H1 (cell line): ENCODE measurements at regions not wholly inside any gene's neighbourhood (a gene's known extent, or its start where the extent isn't known, plus 50 kb on each side); places are given as distances from the start of the nearest gene placed in this dataset.

Source experiments
- CTCF ChIA-PET: fragments of 300-600 bp; sonication (Branson Sonifier 250); formaldehyde crosslinking; loops from one replicate; lab custom pipeline; 2021; ENCODE audit not compliant: partially characterized antibody; lab: Charles Lee
- POLR2A ChIA-PET: fragments of 300-600 bp; sonication (Branson Sonifier 250); formaldehyde crosslinking; loops from one replicate; lab custom pipeline; 2021; ENCODE audit warnings: inconsistent platforms; ENCODE audit not compliant: partially characterized antibody; lab: Charles Lee
- DNase-seq, 2 experiments: peaks; one replicate each; pipeline versions ENCODE4 v3.0.0 to v3.0.0-alpha.2; 2010 to 2022; ENCODE audit warnings: low spot score in 2 of 2, low read depth in 1 of 2, mixed read lengths in 1 of 2
- FAIRE-seq: peaks from 2 replicates; lab custom pipeline; 2011; peaks lifted over from hg19 to GRCh38; lab: Jason Lieb, UNC
- H2AFZ ChIP-seq: 2 replicates; pipeline ENCODE4 v1.8.1; 2012; ENCODE audit warnings: low read length, inconsistent platforms
- H2AK5ac ChIP-seq: 2 replicates; pipeline ENCODE4 v1.6.1; 2013; ENCODE audit warnings: low read depth, low read length
- H2BK120ac ChIP-seq: replicated peaks from 2 replicates; pipeline ENCODE3; 2013; ENCODE audit warnings: low read depth, low read length, inconsistent platforms
- H2BK12ac ChIP-seq: 2 replicates; pipeline ENCODE4 v1.6.1; 2013; ENCODE audit warnings: low read depth, low read length
- H2BK15ac ChIP-seq: 2 replicates; pipeline ENCODE4 v1.6.1; 2013; ENCODE audit warnings: low read length
- H2BK20ac ChIP-seq: 2 replicates; pipeline ENCODE4 v1.6.1; 2013; ENCODE audit warnings: low read length
- H2BK5ac ChIP-seq: 2 replicates; pipeline ENCODE4 v1.6.1; 2013; ENCODE audit warnings: low read depth, low read length
- H3K14ac ChIP-seq: 2 replicates; pipeline ENCODE4 v1.6.1; 2013; ENCODE audit warnings: inconsistent platforms; ENCODE audit not compliant: insufficient read length
- H3K18ac ChIP-seq: 2 replicates; pipeline ENCODE4 v1.6.1; 2013; ENCODE audit warnings: low read length; ENCODE audit errors: extremely low read depth
- H3K23ac ChIP-seq: 2 replicates; pipeline ENCODE4 v1.6.1; 2013; ENCODE audit warnings: inconsistent platforms; ENCODE audit not compliant: insufficient read length
- H3K23me2 ChIP-seq: 2 replicates; pipeline ENCODE4 v1.6.1; 2013; ENCODE audit warnings: low read depth, low read length
- H3K27ac ChIP-seq: 2 replicates; pipeline ENCODE4 v1.6.1; 2011; ENCODE audit warnings: low read depth, low read length, inconsistent platforms
- H3K27me3 ChIP-seq, 4 experiments: replicated peaks in 1 of 4; 1 replicate in 1 of 4; 2 replicates in 3 of 4; pipeline versions ENCODE4 v1.6.1 to v1.8.1; 2011 to 2013; ENCODE audit warnings: low read length in 3 of 4, mild to moderate bottlenecking in 3 of 4, inconsistent platforms in 2 of 4, mixed read lengths in 2 of 4, moderate library complexity in 1 of 4; ENCODE audit not compliant: control insufficient read depth in 3 of 4, insufficient read depth in 3 of 4; ENCODE audit errors: extremely low read depth in 1 of 4
- H3K36me3 ChIP-seq, 4 experiments: 2 replicates each; pipeline versions ENCODE4 v1.6.1 to v1.8.1; 2011 to 2013; ENCODE audit warnings: mild to moderate bottlenecking in 4 of 4, low read length in 3 of 4, moderate library complexity in 2 of 4, control low read depth in 1 of 4, inconsistent platforms in 1 of 4; ENCODE audit not compliant: insufficient read depth in 4 of 4, control insufficient read depth in 2 of 4
- H3K4ac ChIP-seq: replicated peaks from 2 replicates; pipeline ENCODE3; 2013; ENCODE audit warnings: low read length, low read depth, mixed read lengths, inconsistent platforms; ENCODE audit not compliant: insufficient read length
- H3K4me1 ChIP-seq, 4 experiments: replicated peaks in 1 of 4; 1 replicate in 1 of 4; 2 replicates in 3 of 4; pipeline versions ENCODE4 v1.6.1 to v1.8.1; 2011 to 2013; ENCODE audit warnings: low read length in 3 of 4, inconsistent platforms in 2 of 4, mixed read lengths in 1 of 4; ENCODE audit not compliant: insufficient read depth in 4 of 4, control insufficient read depth in 3 of 4
- H3K4me2 ChIP-seq, 2 experiments: 2 replicates each; pipeline versions ENCODE4 v1.6.1 to v1.8.1; 2011 to 2013; ENCODE audit warnings: low read depth in 2 of 2, low read length in 2 of 2, control low read depth in 1 of 2, inconsistent platforms in 1 of 2, mild to moderate bottlenecking in 1 of 2; ENCODE audit not compliant: insufficient read depth in 1 of 2
- H3K4me3 ChIP-seq, 4 experiments: fragments of 200-600, 300-600 bp in 1 of 4; sonication (generic), shearing (Covaris generic), sonication (Bioruptor Twin) in 1 of 4; 2 replicates each; pipeline versions ENCODE4 v1.5.1 to v1.8.1; 2011 to 2016; ENCODE audit warnings: low read length in 4 of 4, low read depth in 3 of 4, control low read depth in 2 of 4, inconsistent platforms in 2 of 4, mild to moderate bottlenecking in 2 of 4, mixed read lengths in 1 of 4, moderate library complexity in 1 of 4; ENCODE audit not compliant: insufficient read depth in 2 of 4; ENCODE audit errors: extremely low read depth in 1 of 4
- H3K56ac ChIP-seq: replicated peaks from 2 replicates; pipeline ENCODE3; 2013; ENCODE audit warnings: low read depth, mild to moderate bottlenecking, mixed read lengths, low read length, inconsistent platforms; ENCODE audit not compliant: insufficient read length
- H3K79me1 ChIP-seq: 2 replicates; pipeline ENCODE4 v1.6.1; 2013; ENCODE audit warnings: low read depth, low read length, control low read depth
- H3K79me2 ChIP-seq, 2 experiments: 2 replicates each; pipeline versions ENCODE4 v1.6.1 to v1.8.1; 2012 to 2013; ENCODE audit warnings: low read length in 2 of 2, mild to moderate bottlenecking in 2 of 2, inconsistent platforms in 1 of 2; ENCODE audit not compliant: insufficient read depth in 2 of 2, control insufficient read depth in 1 of 2
- H3K9ac ChIP-seq, 4 experiments: replicated peaks in 1 of 4; 1 replicate in 1 of 4; 2 replicates in 3 of 4; pipeline versions ENCODE4 v1.6.1 to v1.8.1; 2011 to 2013; ENCODE audit warnings: low read depth in 3 of 4, low read length in 3 of 4, control low read depth in 2 of 4, mild to moderate bottlenecking in 2 of 4, moderate library complexity in 2 of 4, inconsistent platforms in 1 of 4; ENCODE audit errors: extremely low read depth in 1 of 4
- H3K9me3 ChIP-seq, 2 experiments: 2 replicates each; pipeline versions ENCODE4 v1.6.1 to v1.8.1; 2012 to 2013; ENCODE audit warnings: mild to moderate bottlenecking in 2 of 2, moderate library complexity in 2 of 2, control low read depth in 1 of 2, inconsistent platforms in 1 of 2, low read depth in 1 of 2, low read length in 1 of 2, mixed read lengths in 1 of 2; ENCODE audit not compliant: insufficient read depth in 2 of 2
- H4K20me1 ChIP-seq, 2 experiments: replicated peaks in 1 of 2; 2 replicates each; pipeline versions ENCODE3 to v1.8.1; 2011 to 2013; ENCODE audit warnings: inconsistent platforms in 2 of 2, low read length in 2 of 2, mild to moderate bottlenecking in 1 of 2; ENCODE audit not compliant: insufficient read depth in 2 of 2, control insufficient read depth in 1 of 2
- H4K5ac ChIP-seq: 2 replicates; pipeline ENCODE4 v1.6.1; 2013; ENCODE audit warnings: low read length, low read depth, mixed read lengths, inconsistent platforms; ENCODE audit not compliant: insufficient read length
- H4K8ac ChIP-seq: 2 replicates; pipeline ENCODE4 v1.8.0; 2013; ENCODE audit warnings: mild to moderate bottlenecking, moderate library complexity, low read length, inconsistent platforms; ENCODE audit not compliant: insufficient read depth; ENCODE audit errors: extremely low read depth
- H4K91ac ChIP-seq: replicated peaks from 2 replicates; pipeline ENCODE3; 2013; ENCODE audit warnings: low read length, mixed read lengths, inconsistent platforms; ENCODE audit not compliant: insufficient read length
- FOSL1 ChIP-seq: IDR thresholded peaks from 2 replicates; pipeline ENCODE4 v1.6.1; 2011; ENCODE audit warnings: mild to moderate bottlenecking, low read depth, low read length, moderate library complexity; ENCODE audit not compliant: insufficient read depth
- GABPA ChIP-seq: IDR thresholded peaks from 2 replicates; pipeline ENCODE4 v1.6.1; 2011; ENCODE audit warnings: mild to moderate bottlenecking, low read length, moderate library complexity, borderline replicate concordance; ENCODE audit not compliant: insufficient read depth
- KDM5A ChIP-seq: fragments of 200-600 bp; IDR thresholded peaks from 2 replicates; pipeline ENCODE4 v1.7.1; 2012; ENCODE audit warnings: mild to moderate bottlenecking, low read length, inconsistent platforms, mixed read lengths
- RBBP5 ChIP-seq: IDR thresholded peaks from 2 replicates; pipeline ENCODE4 v1.7.1; 2012; ENCODE audit warnings: low read depth, mild to moderate bottlenecking, inconsistent platforms, low read length, moderate library complexity, borderline replicate concordance
- WGBS, 2 experiments: shearing (Covaris generic) in 1 of 2; methylation state at CpG; one replicate each; pipeline versions ENCODE4 v1.1.6 to v1.1.7; 2013 to 2015; ENCODE audit warnings: low lambda C conversion rate in 2 of 2, mixed read lengths in 2 of 2, inconsistent platforms in 1 of 2, low coverage in 1 of 2, missing lambda C conversion rate in 1 of 2; ENCODE audit not compliant: insufficient replicate concordance in 2 of 2, insufficient coverage in 1 of 2, insufficient read length in 1 of 2; ENCODE audit errors: extremely low coverage in 1 of 2, missing lambda C conversion rate in 1 of 2; 5-methylcytosine and 5-hydroxymethylcytosine counted together
- TF ChIP-seq, protein P1 (sequence below): IDR thresholded peaks from 2 replicates; pipeline ENCODE4 v1.6.1; 2012; ENCODE audit warnings: inconsistent platforms

DNA sequence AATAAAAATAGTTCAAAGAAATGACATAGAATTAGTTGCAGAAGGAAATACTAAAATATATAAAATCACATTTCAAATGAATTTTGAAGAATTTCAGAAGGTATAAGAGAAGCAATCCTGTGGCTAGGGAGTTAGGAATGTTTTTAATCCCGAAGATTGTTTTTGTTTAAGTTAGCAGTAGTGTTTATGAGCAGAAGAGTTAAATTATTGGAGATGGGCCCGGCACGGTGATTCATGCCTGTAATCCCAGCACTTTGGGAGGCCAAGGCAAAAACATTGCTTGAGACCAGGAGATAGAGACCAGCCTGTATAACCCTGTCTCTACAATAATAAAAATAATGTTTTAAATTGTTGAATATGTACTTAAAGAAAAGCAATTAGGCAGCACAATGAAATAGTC is 432.5 kb downstream of the MFSD1 start:
- no peak overlapping the region for H2BK15ac ChIP-seq
- DNase-seq (no peak), FAIRE-seq (no peak)
- 87% methylated on average over 2 of the region's 3 CpGs; no CpG with 5 or more reads in 1 of the 2 experiments for WGBS, 2 experiments
- no peak overlapping the region for H2BK20ac ChIP-seq
- H3K14ac ChIP-seq, result no peak overlapping the region
- POLR2A ChIA-PET, result no interaction called here
- no peak overlapping the region for H3K4me2 ChIP-seq
- no peak overlapping the region for H3K4me3 ChIP-seq
- no peak overlapping the region for H3K27ac ChIP-seq
- no peak for TF ChIP-seq GABPA
- TF ChIP-seq RBBP5, result no peak
- TF ChIP-seq KDM5A, result no peak
- TF ChIP-seq FOSL1, result no peak
- TF ChIP-seq, protein P1, sequence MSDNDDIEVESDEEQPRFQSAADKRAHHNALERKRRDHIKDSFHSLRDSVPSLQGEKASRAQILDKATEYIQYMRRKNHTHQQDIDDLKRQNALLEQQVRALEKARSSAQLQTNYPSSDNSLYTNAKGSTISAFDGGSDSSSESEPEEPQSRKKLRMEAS, result no peak
- H4K8ac ChIP-seq, result no peak overlapping the region
- H4K91ac ChIP-seq, result no peak overlapping the region
- no peaks in the 10 kb centered on the region for H4K20me1 ChIP-seq
- no peaks in the 10 kb centered on the region for H3K79me2 ChIP-seq
- H3K9ac ChIP-seq, result no peak overlapping the region
- no peak overlapping the region for H3K56ac ChIP-seq
- no peak overlapping the region for H2AFZ ChIP-seq
- H3K23me2 ChIP-seq, result no peaks in the 10 kb centered on the region
- no peak overlapping the region for H2BK5ac ChIP-seq
- no peaks in the 10 kb centered on the region for H3K79me1 ChIP-seq
- no peak overlapping the region for H3K18ac ChIP-seq
- 0 out of 7 replicates have a peak, but pooled peaks cover 0 to 5% (median 0%) of the 10 kb centered on the region in 4 experiments for H3K4me1 ChIP-seq
- no peak overlapping the region for H2BK12ac ChIP-seq
- no peak overlapping the region for H3K23ac ChIP-seq
- H2BK120ac ChIP-seq, result no peak overlapping the region
- CTCF ChIA-PET, result no interaction called here
- H3K9me3 ChIP-seq, result 0 out of 4 replicates have a peak, but pooled peaks cover 0 to 4% of the 10 kb centered on the region in 2 experiments
- H3K36me3 ChIP-seq, result no peaks in the 10 kb centered on the region
- no peak overlapping the region for H2AK5ac ChIP-seq
- H3K27me3 ChIP-seq, result no peaks in the 10 kb centered on the region
- no peak overlapping the region for H4K5ac ChIP-seq
- H3K4ac ChIP-seq, result no peak overlapping the region
